Posterior vena cava (tissue), 2 donors: ENCODE measurements at regions not wholly inside any gene's neighbourhood (a gene's known extent, or its start where the extent isn't known, plus 50 kb on each side); places are given as distances from the start of the nearest gene placed in this dataset.

Experiments
- DNase-seq: peaks from one replicate; pipeline ENCODE4 v3.0.0-alpha.2; 2020; ENCODE audit warnings: low spot score
- intact Hi-C, 2 donors: fragments of 100-400 bp; cut with DNase I; formaldehyde crosslinking; loops; one replicate each; pipeline versions ENCODE4 v1.14.1 to v1.14.2; 2022 to 2023
- donor health status: DM: yes; HTN: yes; CAD: no.
- donor health status: DM: yes; HTN: yes; CAD: no.

- DNase-seq: no peak
- intact Hi-C loops: no loop called here
Observed at GRCh38 chr4:18314731-18315130, 293.2 kb upstream of the LCORL start.

DNA sequence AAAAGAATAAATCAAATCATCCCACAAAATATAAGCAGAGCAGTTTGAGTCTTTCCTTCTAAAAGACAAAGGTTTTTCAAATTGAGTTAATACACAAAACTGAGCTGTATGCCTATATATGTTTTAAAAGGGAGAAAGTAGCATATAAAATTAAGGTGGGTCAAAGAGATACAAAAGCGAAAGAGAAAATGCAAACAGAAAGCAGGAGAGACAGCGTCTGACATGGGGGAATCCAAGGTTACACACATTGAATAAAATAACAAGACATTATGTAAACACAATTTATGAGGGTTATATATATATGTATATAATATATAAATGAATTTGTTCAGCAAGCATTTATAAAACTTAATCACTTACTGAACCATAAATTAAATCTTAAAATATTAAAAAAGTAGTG lies 276.1 kb upstream of the LCORL start:
- no peak for DNase-seq
- intact Hi-C loops: no loop called here

- DNase-seq: no peak
- intact Hi-C loops: no loop called here
Observed at GRCh38 chr4:18296411-18296810, 274.9 kb upstream of the LCORL start.

GRCh38 chr4:18294846-18295245 lies 273.3 kb upstream of the LCORL start:
- intact Hi-C loops: no loop called here
- DNase-seq: no peak

GRCh38 chr4:18294021-18294420 lies 272.5 kb upstream of the LCORL start:
- DNase-seq: no peak
- intact Hi-C loops: no loop called here

DNA sequence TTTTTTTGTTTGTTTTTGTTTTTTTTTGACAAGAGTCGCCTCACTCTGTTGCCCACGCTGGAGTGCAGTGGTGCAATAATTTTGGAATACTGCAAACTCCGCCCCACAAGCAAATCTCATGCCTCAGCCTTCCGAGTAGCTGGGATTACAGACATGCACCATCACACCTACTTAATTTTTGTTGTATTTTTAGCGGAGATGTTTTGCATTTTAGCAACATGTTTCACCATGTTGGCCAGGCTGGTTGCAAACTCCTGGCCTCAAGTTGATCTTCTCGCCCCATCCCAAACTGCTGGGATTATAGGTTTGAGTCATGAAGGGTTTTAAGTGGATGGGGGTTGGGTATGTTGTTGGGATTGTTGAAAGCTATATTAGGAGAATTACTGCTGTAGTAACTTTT lies 270.9 kb upstream of the LCORL start:
- intact Hi-C loops: no loop called here

GRCh38 chr4:18291981-18292380 lies 270.4 kb upstream of the LCORL start:
- intact Hi-C loops: no loop called here
- DNase-seq: no peak

More for the DNA sequence above, 270.9 kb upstream of the LCORL start:
- no peak for DNase-seq

- intact Hi-C loops: no loop called here
- DNase-seq: no peak
Observed at GRCh38 chr4:18291256-18291655, 269.7 kb upstream of the LCORL start.

- no peak for DNase-seq
- intact Hi-C loops: no loop called here
Observed at GRCh38 chr4:18285357-18285756, 263.8 kb upstream of the LCORL start.

- intact Hi-C loops: no loop called here
- DNase-seq: no peak
Observed at GRCh38 chr4:18278244-18278643, 256.7 kb upstream of the LCORL start.

GRCh38 chr4:18262832-18263231 lies 241.3 kb upstream of the LCORL start:
- intact Hi-C loops: no loop called here
- no peak for DNase-seq

DNA sequence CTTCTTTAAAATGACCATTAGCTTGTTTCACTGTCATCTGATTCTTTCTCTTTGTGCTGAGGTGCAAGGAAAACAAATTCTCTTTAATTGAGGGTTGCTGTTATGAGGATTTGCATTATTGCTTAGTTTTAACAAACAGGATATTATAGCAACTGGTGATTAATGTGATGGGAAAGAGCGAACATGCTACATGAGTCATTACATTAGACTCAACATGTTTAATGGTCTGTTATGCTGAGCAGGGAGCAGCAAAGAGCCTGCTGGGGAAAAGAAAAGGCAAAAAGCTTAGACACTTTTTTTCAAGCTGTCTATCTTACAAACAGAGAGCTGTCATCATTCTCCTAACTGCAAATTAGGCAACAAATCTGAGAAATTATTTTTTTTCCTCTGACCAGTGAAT lies 230.5 kb upstream of the LCORL start:
- DNase-seq: no peak
- intact Hi-C loops: loop anchor here in 1 of 2 donors (5.0 kb wide), 1 partner anchor 1700 kb away; no protein-coding TSS in a partner anchor

- intact Hi-C loops: loop anchor here in 1 of 2 donors (5.0 kb wide), 1 partner anchor 1702 kb away; no protein-coding TSS in a partner anchor
- no peak for DNase-seq
Observed at GRCh38 chr4:18250564-18250963, 229.0 kb upstream of the LCORL start.

DNA sequence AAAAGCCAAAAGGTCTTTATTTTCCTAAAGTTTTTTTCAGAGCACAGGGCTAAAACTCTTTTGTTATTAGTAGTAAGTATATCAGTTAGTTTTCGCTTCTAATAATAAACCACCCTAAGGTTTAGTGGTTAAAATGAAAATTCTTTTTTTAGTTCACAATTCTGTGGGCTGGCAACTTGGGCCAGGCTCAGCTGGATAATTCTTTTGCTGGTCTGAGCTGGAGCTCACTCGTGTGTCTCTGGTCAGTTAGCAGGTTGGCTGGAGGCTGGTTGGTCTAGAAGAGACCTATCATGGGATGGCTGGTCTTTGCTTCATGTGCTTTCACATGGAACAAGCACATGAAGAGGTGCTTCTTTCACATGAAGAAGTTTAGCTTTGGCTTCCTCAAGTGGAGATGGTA lies 227.1 kb upstream of the LCORL start:
- intact Hi-C loops: no loop called here
- DNase-seq: no peak

GRCh38 chr4:18247189-18247588 lies 225.6 kb upstream of the LCORL start:
- intact Hi-C loops: no loop called here
- no peak for DNase-seq

DNA sequence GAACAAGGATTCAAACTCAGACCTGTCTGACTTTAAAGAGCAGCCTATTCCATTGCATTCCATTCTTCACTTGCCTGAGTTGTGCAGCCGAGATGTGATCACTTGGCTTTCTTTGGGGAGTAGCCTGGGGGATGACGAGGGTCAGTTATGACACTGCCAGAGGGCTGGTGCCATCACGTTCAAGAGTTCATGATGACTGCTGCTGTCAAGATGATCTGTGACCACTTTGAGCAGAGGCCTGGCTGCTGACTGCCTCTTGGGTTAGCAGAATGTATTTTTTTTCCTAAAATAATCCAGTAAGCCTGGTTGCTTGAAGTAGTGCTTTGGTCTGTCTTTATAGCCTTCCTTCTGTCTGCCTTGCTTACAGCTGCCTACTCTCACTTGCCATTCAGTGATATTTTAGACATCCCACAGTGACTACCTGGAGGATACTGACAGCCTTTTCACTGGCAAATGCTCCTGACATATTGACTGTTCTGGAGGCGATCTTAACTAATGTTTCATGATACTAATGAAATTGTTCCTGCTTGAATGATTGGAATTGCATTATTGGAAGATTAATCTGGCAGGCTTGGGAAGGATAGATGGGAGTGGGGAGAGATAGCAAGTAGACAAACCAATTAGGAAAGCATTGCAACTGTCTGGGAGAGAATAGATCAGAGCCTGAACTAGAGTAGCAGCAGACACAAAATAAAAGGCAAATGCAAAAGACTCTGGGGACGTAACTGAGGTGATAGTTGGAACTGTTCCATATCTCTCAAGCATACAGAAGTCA lies 221.6 kb upstream of the LCORL start:
- intact Hi-C loops: no loop called here
- no peak for DNase-seq

GRCh38 chr4:18241727-18242126 lies 220.2 kb upstream of the LCORL start:
- intact Hi-C loops: no loop called here
- DNase-seq: no peak

GRCh38 chr4:18234108-18234507 lies 212.6 kb upstream of the LCORL start:
- intact Hi-C loops: no loop called here

DNA sequence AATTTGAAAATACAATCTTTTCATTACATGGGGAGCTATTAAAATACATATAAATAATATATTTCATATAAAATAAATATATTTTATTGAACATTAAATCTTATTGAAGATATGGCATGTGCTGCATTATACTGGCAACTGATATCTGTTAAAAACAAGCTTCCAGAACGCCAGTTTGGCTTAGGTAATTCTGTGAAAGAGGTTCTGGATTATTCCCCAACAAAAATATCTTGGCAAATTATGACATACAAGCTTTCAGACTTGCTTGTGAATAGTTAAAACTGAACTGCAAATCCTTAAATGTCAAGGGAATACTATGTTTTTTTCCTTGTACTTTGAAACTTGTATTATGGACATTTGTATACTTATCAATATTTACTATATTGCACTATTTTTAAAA lies 210.2 kb upstream of the LCORL start:
- DNase-seq: no peak
- intact Hi-C loops: no loop called here

More at GRCh38 chr4:18234108-18234507, 212.6 kb upstream of the LCORL start:
- no peak for DNase-seq

- intact Hi-C loops: no loop called here
- DNase-seq: no peak
Observed at GRCh38 chr4:18227880-18228279, 206.3 kb upstream of the LCORL start.

GRCh38 chr4:18214411-18215055 lies 193.0 kb upstream of the LCORL start:
- no peak for DNase-seq
- intact Hi-C loops: no loop called here
